ENCODE measurements at regions not wholly inside any gene's neighbourhood (a gene's known extent, or its start where the extent isn't known, plus 50 kb on each side); places are given as distances from the start of the nearest gene placed in this dataset.

GRCh38 chr1:208476846-208477170, 232.6 kb upstream of the PLXNA2 start:
- TF ChIP-seq, protein P1, sequence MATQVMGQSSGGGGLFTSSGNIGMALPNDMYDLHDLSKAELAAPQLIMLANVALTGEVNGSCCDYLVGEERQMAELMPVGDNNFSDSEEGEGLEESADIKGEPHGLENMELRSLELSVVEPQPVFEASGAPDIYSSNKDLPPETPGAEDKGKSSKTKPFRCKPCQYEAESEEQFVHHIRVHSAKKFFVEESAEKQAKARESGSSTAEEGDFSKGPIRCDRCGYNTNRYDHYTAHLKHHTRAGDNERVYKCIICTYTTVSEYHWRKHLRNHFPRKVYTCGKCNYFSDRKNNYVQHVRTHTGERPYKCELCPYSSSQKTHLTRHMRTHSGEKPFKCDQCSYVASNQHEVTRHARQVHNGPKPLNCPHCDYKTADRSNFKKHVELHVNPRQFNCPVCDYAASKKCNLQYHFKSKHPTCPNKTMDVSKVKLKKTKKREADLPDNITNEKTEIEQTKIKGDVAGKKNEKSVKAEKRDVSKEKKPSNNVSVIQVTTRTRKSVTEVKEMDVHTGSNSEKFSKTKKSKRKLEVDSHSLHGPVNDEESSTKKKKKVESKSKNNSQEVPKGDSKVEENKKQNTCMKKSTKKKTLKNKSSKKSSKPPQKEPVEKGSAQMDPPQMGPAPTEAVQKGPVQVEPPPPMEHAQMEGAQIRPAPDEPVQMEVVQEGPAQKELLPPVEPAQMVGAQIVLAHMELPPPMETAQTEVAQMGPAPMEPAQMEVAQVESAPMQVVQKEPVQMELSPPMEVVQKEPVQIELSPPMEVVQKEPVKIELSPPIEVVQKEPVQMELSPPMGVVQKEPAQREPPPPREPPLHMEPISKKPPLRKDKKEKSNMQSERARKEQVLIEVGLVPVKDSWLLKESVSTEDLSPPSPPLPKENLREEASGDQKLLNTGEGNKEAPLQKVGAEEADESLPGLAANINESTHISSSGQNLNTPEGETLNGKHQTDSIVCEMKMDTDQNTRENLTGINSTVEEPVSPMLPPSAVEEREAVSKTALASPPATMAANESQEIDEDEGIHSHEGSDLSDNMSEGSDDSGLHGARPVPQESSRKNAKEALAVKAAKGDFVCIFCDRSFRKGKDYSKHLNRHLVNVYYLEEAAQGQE (IDR thresholded peaks at IDR 0.05; ENCODE audit: insufficient read depth in 1 of 2, low read depth in 2 of 2, low read length in 2 of 2), result no peak

DNA sequence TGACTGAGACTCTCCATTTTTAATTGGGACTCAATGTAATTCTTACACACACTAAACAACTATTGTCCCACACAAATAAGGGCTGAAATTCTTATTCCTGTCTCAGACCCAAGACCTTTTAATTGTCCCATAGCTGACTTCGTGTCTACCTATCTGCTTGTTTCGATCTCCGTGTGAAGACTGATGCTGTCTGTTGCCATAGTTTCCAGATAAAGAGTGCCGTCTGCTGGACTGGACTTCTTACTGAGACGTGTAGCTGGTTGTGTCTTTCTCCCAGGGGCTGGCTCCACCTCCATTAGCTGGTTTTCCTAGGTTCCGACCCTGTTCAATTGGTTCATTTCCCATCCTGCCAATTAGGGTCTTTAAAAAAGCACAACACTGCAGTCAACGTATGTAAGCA, 235.3 kb upstream of the PLXNA2 start:
- no peak for TF ChIP-seq FOXP2 (optimal IDR thresholded peaks at IDR 0.05; ENCODE audit: borderline replicate concordance, extremely low read depth, extremely low read length, insufficient read depth)
- TF ChIP-seq SIN3A (IDR thresholded peaks at IDR 0.05; ENCODE audit: borderline replicate concordance, insufficient read depth, low read length), result no peak
- TF ChIP-seq, protein P1 (IDR thresholded peaks at IDR 0.05; ENCODE audit: insufficient read depth in 1 of 2, low read depth in 2 of 2, low read length in 2 of 2), result no peak
- TF ChIP-seq TAF1 (IDR thresholded peaks at IDR 0.05; ENCODE audit: borderline replicate concordance, insufficient read depth, low read length), result no peak
- no peak for TF ChIP-seq POLR2AphosphoS5 (IDR thresholded peaks at IDR 0.05; ENCODE audit: low read depth, low read length)

- no peak for TF ChIP-seq TAF1 (IDR thresholded peaks at IDR 0.05; ENCODE audit: borderline replicate concordance, insufficient read depth, low read length)
- TF ChIP-seq, protein P1 (IDR thresholded peaks at IDR 0.05; ENCODE audit: insufficient read depth in 1 of 2, low read depth in 2 of 2, low read length in 2 of 2), result no peak
- TF ChIP-seq POLR2AphosphoS5 (IDR thresholded peaks at IDR 0.05; ENCODE audit: low read depth, low read length), result no peak
- no peak for TF ChIP-seq SIN3A (IDR thresholded peaks at IDR 0.05; ENCODE audit: borderline replicate concordance, insufficient read depth, low read length)
- TF ChIP-seq FOXP2 (optimal IDR thresholded peaks at IDR 0.05; ENCODE audit: borderline replicate concordance, extremely low read depth, extremely low read length, insufficient read depth), result no peak
Observed at GRCh38 chr1:208485512-208485911, 241.3 kb upstream of the PLXNA2 start.

- TF ChIP-seq SIN3A (IDR thresholded peaks at IDR 0.05; ENCODE audit: borderline replicate concordance, insufficient read depth, low read length), result no peak
- no peak for TF ChIP-seq POLR2AphosphoS5 (IDR thresholded peaks at IDR 0.05; ENCODE audit: low read depth, low read length)
- TF ChIP-seq, protein P1 (IDR thresholded peaks at IDR 0.05; ENCODE audit: insufficient read depth in 1 of 2, low read depth in 2 of 2, low read length in 2 of 2), result no peak
- no peak for TF ChIP-seq FOXP2 (optimal IDR thresholded peaks at IDR 0.05; ENCODE audit: borderline replicate concordance, extremely low read depth, extremely low read length, insufficient read depth)
- no peak for TF ChIP-seq TAF1 (IDR thresholded peaks at IDR 0.05; ENCODE audit: borderline replicate concordance, insufficient read depth, low read length)
Observed at GRCh38 chr1:208486677-208487076, 242.5 kb upstream of the PLXNA2 start.

Measured in PFSK-1 (cell line).